ENCODE measurements at regions not wholly inside any gene's neighbourhood (a gene's known extent, or its start where the extent isn't known, plus 50 kb on each side); places are given as distances from the start of the nearest gene placed in this dataset.

DNA sequence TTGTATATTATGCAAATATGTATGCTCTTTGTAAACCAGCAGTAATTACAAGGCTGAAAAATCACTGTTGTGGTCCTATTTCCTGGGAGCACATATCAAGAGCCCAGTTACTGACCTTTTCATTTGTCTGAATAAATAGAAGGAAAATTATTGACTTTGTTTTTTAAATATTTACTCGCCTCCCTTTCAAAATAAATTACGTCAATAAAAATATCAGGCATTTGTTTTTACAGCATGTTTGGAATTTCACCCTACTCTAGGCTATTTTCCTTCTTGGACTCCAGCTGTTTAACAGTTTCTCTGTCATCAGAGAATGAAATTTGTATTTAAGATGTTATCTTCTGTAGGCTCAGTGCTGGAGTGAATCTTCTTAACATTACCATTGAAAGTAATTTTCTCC, 59.9 kb upstream of the LRATD1 start:
- TF ChIP-seq POLR2A (IDR thresholded peaks at IDR 0.05), result no peak
- TF ChIP-seq EP300 (IDR thresholded peaks at IDR 0.05), result no peak

All from tibial nerve (tissue), 3 donors.